ENCODE measurements at regions not wholly inside any gene's neighbourhood (a gene's known extent, or its start where the extent isn't known, plus 50 kb on each side); places are given as distances from the start of the nearest gene placed in this dataset.

- peak; percentile 79 for TF ChIP-seq CTCF (IDR thresholded peaks at IDR 0.05; ENCODE audit: low read depth, low read length, missing control alignments)
- DNase-seq (ENCODE audit: low read depth): peak; percentile 41
- in situ Hi-C loops (cut with HindIII; ENCODE audit: low sequenced_read_pairs): no loop called here
- H3K4me3 ChIP-seq (ENCODE audit: low read depth, low read length): no peak overlapping the region
These were observed 261.0 kb upstream of the CXCR4 start for GRCh38 chr2:136378712-136379595.

GRCh38 chr2:136377423-136378382 is 259.8 kb upstream of the CXCR4 start:
- TF ChIP-seq CTCF (IDR thresholded peaks at IDR 0.05; ENCODE audit: low read depth, low read length, missing control alignments): no peak
- no peak for DNase-seq (ENCODE audit: low read depth)
- in situ Hi-C loops (cut with HindIII; ENCODE audit: low sequenced_read_pairs): no loop called here
- H3K4me3 ChIP-seq (ENCODE audit: low read depth, low read length): no peak overlapping the region

- in situ Hi-C loops (cut with HindIII; ENCODE audit: low sequenced_read_pairs): no loop called here
- no peak for DNase-seq (ENCODE audit: low read depth)
- TF ChIP-seq CTCF (IDR thresholded peaks at IDR 0.05; ENCODE audit: low read depth, low read length, missing control alignments): no peak
- H3K4me3 ChIP-seq (ENCODE audit: low read depth, low read length): no peak overlapping the region
These were observed 258.9 kb upstream of the CXCR4 start for GRCh38 chr2:136376798-136377211.

GRCh38 chr2:136376211-136376610 is 258.3 kb upstream of the CXCR4 start:
- H3K4me3 ChIP-seq (ENCODE audit: low read depth, low read length): no peak overlapping the region
- TF ChIP-seq CTCF (IDR thresholded peaks at IDR 0.05; ENCODE audit: low read depth, low read length, missing control alignments): no peak
- DNase-seq (ENCODE audit: low read depth): no peak
- in situ Hi-C loops (cut with HindIII; ENCODE audit: low sequenced_read_pairs): no loop called here

- no peak overlapping the region for H3K4me3 ChIP-seq (ENCODE audit: low read depth, low read length)
- no peak for TF ChIP-seq CTCF (IDR thresholded peaks at IDR 0.05; ENCODE audit: low read depth, low read length, missing control alignments)
- no peak for DNase-seq (ENCODE audit: low read depth)
- in situ Hi-C loops (cut with HindIII; ENCODE audit: low sequenced_read_pairs): no loop called here
These were observed 257.3 kb upstream of the CXCR4 start for GRCh38 chr2:136375017-136375901.

Measured in astrocyte of the cerebellum (primary cell).